Endothelial cell of umbilical vein (primary cell): ENCODE measurements at regions not wholly inside any gene's neighbourhood (a gene's known extent, or its start where the extent isn't known, plus 50 kb on each side); places are given as distances from the start of the nearest gene placed in this dataset.

Experiments used
- BruUV-seq: library from RNA; stranded (reverse); fragments of 400-500 nt; replicated peaks from 2 replicates; lab custom pipeline; 2021; lab: Mats Ljungman, UMichigan
- CTCF ChIA-PET: fragments of 300-600, 350-600 bp; sonication (Branson Sonifier 250); formaldehyde crosslinking; loops from one replicate; lab custom pipeline; 2021; ENCODE audit warnings: antibody characterized with exemption, inconsistent platforms; lab: Charles Lee
- POLR2A ChIA-PET: fragments of 300-600, 350-600 bp; sonication (Branson Sonifier 250); formaldehyde crosslinking; loops from one replicate; lab custom pipeline; 2021; ENCODE audit warnings: antibody characterized with exemption, inconsistent platforms; lab: Charles Lee
- DNase-seq: peaks from one replicate; pipeline ENCODE4 v3.0.0-alpha.2; 2011; ENCODE audit warnings: low read depth, low spot score
- FAIRE-seq: peaks from 2 replicates; lab custom pipeline; 2011; peaks lifted over from hg19 to GRCh38; lab: Jason Lieb, UNC
- H2AFZ ChIP-seq: 2 replicates; pipeline ENCODE4 v1.6.0; 2012; ENCODE audit warnings: low read depth, low read length, control low read depth, inconsistent platforms
- H3K27ac ChIP-seq: 2 replicates; pipeline ENCODE4 v1.5.1; 2011; ENCODE audit warnings: low read depth, mild to moderate bottlenecking, control low read depth, low read length, moderate library complexity; ENCODE audit not compliant: insufficient read depth
- H3K27me3 ChIP-seq, 2 experiments: 2 replicates each; pipeline versions ENCODE4 v1.6.0 to v1.6.1; 2011; ENCODE audit warnings: low read length in 2 of 2, mixed read lengths in 1 of 2; ENCODE audit not compliant: control insufficient read depth in 2 of 2, insufficient read depth in 2 of 2
- H3K36me3 ChIP-seq, 2 experiments: 2 replicates in 1 of 2; 3 replicates in 1 of 2; pipeline ENCODE4 v1.5.1; 2011; ENCODE audit warnings: low read length in 2 of 2, mild to moderate bottlenecking in 1 of 2, moderate library complexity in 1 of 2; ENCODE audit not compliant: control insufficient read depth in 2 of 2, insufficient read depth in 2 of 2; ENCODE audit errors: extremely low read depth in 1 of 2
- H3K4me1 ChIP-seq: 3 replicates; pipeline ENCODE4 v1.5.1; 2011; ENCODE audit warnings: mild to moderate bottlenecking, low read length; ENCODE audit not compliant: control insufficient read depth, insufficient read depth; ENCODE audit errors: extremely low read depth
- H3K4me2 ChIP-seq: 2 replicates; pipeline ENCODE4 v1.6.1; 2011; ENCODE audit warnings: low read length, control low read depth, mixed read lengths; ENCODE audit not compliant: insufficient read depth
- H3K4me3 ChIP-seq, 3 experiments: fragments of 200-600 bp in 1 of 3; sonication (generic), shearing (Covaris generic) in 1 of 3; replicated peaks in 1 of 3; 2 replicates each; pipeline ENCODE4 v1.5.1; 2011 to 2016; ENCODE audit warnings: control low read depth in 3 of 3, low read length in 3 of 3, mild to moderate bottlenecking in 2 of 3, inconsistent platforms in 1 of 3, low read depth in 1 of 3, moderate library complexity in 1 of 3; ENCODE audit not compliant: insufficient read depth in 1 of 3
- H3K79me2 ChIP-seq: 2 replicates; pipeline ENCODE4 v1.6.0; 2012; ENCODE audit warnings: low read length, inconsistent platforms; ENCODE audit not compliant: control insufficient read depth, insufficient read depth
- H3K9ac ChIP-seq: replicated peaks from 2 replicates; pipeline ENCODE3; 2011; ENCODE audit warnings: low read length, control low read depth; ENCODE audit not compliant: insufficient read depth; ENCODE audit errors: extremely low read depth
- H3K9me1 ChIP-seq: replicated peaks from 3 replicates; pipeline ENCODE4 v1.6.0; 2011; ENCODE audit warnings: mild to moderate bottlenecking, low read length; ENCODE audit not compliant: control insufficient read depth, insufficient read depth; ENCODE audit errors: extremely low read depth
- H3K9me3 ChIP-seq: replicated peaks from 2 replicates; pipeline ENCODE4 v1.5.1; 2012; ENCODE audit warnings: low read length, inconsistent platforms; ENCODE audit not compliant: control insufficient read depth, insufficient read depth
- H4K20me1 ChIP-seq: replicated peaks from 2 replicates; pipeline ENCODE3; 2011; ENCODE audit warnings: mild to moderate bottlenecking, low read length; ENCODE audit not compliant: control insufficient read depth, insufficient read depth; ENCODE audit errors: extremely low read depth
- CTCF ChIP-seq, 2 donors: IDR thresholded peaks; 1 replicate in 1 of 2; 2 replicates in 1 of 2; pipeline ENCODE4 v1.5.1; 2011; ENCODE audit warnings: low read length in 2 of 2, mild to moderate bottlenecking in 2 of 2, moderate library complexity in 2 of 2, control low read depth in 1 of 2, inconsistent platforms in 1 of 2, low read depth in 1 of 2; ENCODE audit not compliant: insufficient read depth in 1 of 2; ENCODE audit errors: extremely low read depth in 1 of 2
- EZH2 ChIP-seq: IDR thresholded peaks from 2 replicates; pipeline ENCODE4 v1.6.1; 2012; ENCODE audit warnings: borderline replicate concordance, low read depth, mild to moderate bottlenecking, moderate library complexity, low read length, inconsistent platforms; ENCODE audit not compliant: severe bottlenecking
- FOS ChIP-seq: IDR thresholded peaks from 2 replicates; pipeline ENCODE4 v1.6.1; 2011; ENCODE audit warnings: mild to moderate bottlenecking, low read length, moderate library complexity, borderline replicate concordance; ENCODE audit not compliant: insufficient read depth
- GATA2 ChIP-seq: IDR thresholded peaks from 2 replicates; pipeline ENCODE4 v1.7.0; 2011; ENCODE audit warnings: low read depth, mild to moderate bottlenecking, moderate library complexity, mixed read lengths, low read length; ENCODE audit not compliant: insufficient read length, insufficient read depth
- JUN ChIP-seq: IDR thresholded peaks from 2 replicates; pipeline ENCODE4 v1.6.1; 2011; ENCODE audit warnings: borderline replicate concordance, low read depth; ENCODE audit not compliant: insufficient read length, insufficient read depth
- MAX ChIP-seq: IDR thresholded peaks from 2 replicates; pipeline ENCODE4 v1.6.1; 2011; ENCODE audit not compliant: insufficient read depth, insufficient read length
- MYC ChIP-seq: IDR thresholded peaks from one replicate; pipeline ENCODE4 v1.6.1; 2011; ENCODE audit warnings: mild to moderate bottlenecking, low read depth, low read length
- POLR2A ChIP-seq: IDR thresholded peaks from 2 replicates; pipeline ENCODE4 v1.6.1; 2012; ENCODE audit warnings: low read depth, mild to moderate bottlenecking, control low read depth, low read length
- POLR2AphosphoS5 ChIP-seq: IDR thresholded peaks from 2 replicates; pipeline ENCODE4 v1.6.1; 2012; ENCODE audit warnings: low read depth, mild to moderate bottlenecking, control low read depth, low read length, moderate library complexity; ENCODE audit not compliant: insufficient read depth
- dilution Hi-C: fragments of 300-500 bp; cut with MboI; formaldehyde crosslinking; loops from one replicate; pipeline ENCODE4 v1.15.0; 2019; ENCODE audit warnings: low sequenced_read_pairs; ENCODE audit not compliant: extremely low pct_ligation_motif_present
- intact Hi-C: fragments of 100-400 bp; cut with micrococcal nuclease; formaldehyde crosslinking; loops from one replicate; pipeline ENCODE4 v1.10.0; 2022

- Histone ChIP-seq H3K27me3 (peaks cover 0 to 18% of the 10 kb centered on the region in 2 experiments), H3K9me3 (no peaks in the 10 kb centered on the region), H3K4me1 (no peaks in the 10 kb centered on the region), H2AFZ (no peak overlapping the region), H3K9ac (no peak overlapping the region), H3K9me1 (no peaks in the 10 kb centered on the region), H3K79me2 (no peaks in the 10 kb centered on the region), H3K27ac (no peak overlapping the region), H3K4me2 (no peak overlapping the region), H3K4me3 (no peak overlapping the region), H3K36me3 (no peaks in the 10 kb centered on the region), H4K20me1 (no peaks in the 10 kb centered on the region)
- ChIA-PET CTCF (interaction anchor here (1.9 kb wide), 1 partner anchor 229 kb away, joined by 7 read pairs; no protein-coding TSS in a partner anchor), POLR2A (no interaction called here)
- intact Hi-C loops, result no loop called here
- FAIRE-seq (no peak), DNase-seq (no peak)
- dilution Hi-C loops, result no loop called here
- BruUV-seq, result no TSS peak
- TF ChIP-seq FOS (no peak), EZH2 (no peak), JUN (no peak), POLR2A (no peak)
Measured at GRCh38 chr3:168617658-168618057, 521.9 kb upstream of the GOLIM4 start.

GRCh38 chr3:168616915-168617314 lies 521.2 kb upstream of the GOLIM4 start:
- H2AFZ ChIP-seq, result no peak overlapping the region
- BruUV-seq, result no TSS peak
- no peak overlapping the region for H3K4me2 ChIP-seq
- TF ChIP-seq MAX, result no peak
- TF ChIP-seq POLR2A, result no peak
- no peak for TF ChIP-seq CTCF (IDR thresholded peaks at IDR 0.05; ENCODE audit: extremely low read depth in 1 of 2, insufficient read depth in 1 of 2, low read depth in 1 of 2, low read length in 2 of 2)
- TF ChIP-seq POLR2AphosphoS5, result no peak
- no peak for TF ChIP-seq MYC
- TF ChIP-seq JUN, result no peak
- TF ChIP-seq FOS, result no peak
- no peak for TF ChIP-seq GATA2
- TF ChIP-seq EZH2, result no peak
- dilution Hi-C loops, result no loop called here
- no peak overlapping the region for H3K4me3 ChIP-seq
- POLR2A ChIA-PET, result no interaction called here
- no peaks in the 10 kb centered on the region for H4K20me1 ChIP-seq
- peaks cover 2 to 16% of the 10 kb centered on the region in 2 experiments for H3K27me3 ChIP-seq
- intact Hi-C loops, result no loop called here
- FAIRE-seq (no peak), DNase-seq (no peak)
- H3K9me1 ChIP-seq, result no peaks in the 10 kb centered on the region
- H3K36me3 ChIP-seq, result no peaks in the 10 kb centered on the region
- no peak overlapping the region for H3K9ac ChIP-seq
- H3K27ac ChIP-seq, result no peak overlapping the region
- no peaks in the 10 kb centered on the region for H3K79me2 ChIP-seq
- CTCF ChIA-PET, result interaction anchor here (1.9 to 2.1 kb wide), 2 partner anchors 9 to 230 kb away, joined by 6 to 7 read pairs; no protein-coding TSS in a partner anchor
- H3K4me1 ChIP-seq, result no peaks in the 10 kb centered on the region
- H3K9me3 ChIP-seq, result no peaks in the 10 kb centered on the region
